HG02610 (cell line): ENCODE measurements at regions not wholly inside any gene's neighbourhood (a gene's known extent, or its start where the extent isn't known, plus 50 kb on each side); places are given as distances from the start of the nearest gene placed in this dataset.
"Not testable (repeated sequence)": the region's sequence is repeated elsewhere in the genome, so short reads cannot be mapped to it uniquely, and the experiment has no call there.

Experiments used
- ATAC-seq: cut with Tn5 transposase; IDR thresholded peaks from one replicate; pipeline ENCODE4 v1.9.1; 2021; ENCODE audit warnings: mild to moderate bottlenecking, moderate library complexity; ENCODE audit not compliant: unreplicated experiment

DNA sequence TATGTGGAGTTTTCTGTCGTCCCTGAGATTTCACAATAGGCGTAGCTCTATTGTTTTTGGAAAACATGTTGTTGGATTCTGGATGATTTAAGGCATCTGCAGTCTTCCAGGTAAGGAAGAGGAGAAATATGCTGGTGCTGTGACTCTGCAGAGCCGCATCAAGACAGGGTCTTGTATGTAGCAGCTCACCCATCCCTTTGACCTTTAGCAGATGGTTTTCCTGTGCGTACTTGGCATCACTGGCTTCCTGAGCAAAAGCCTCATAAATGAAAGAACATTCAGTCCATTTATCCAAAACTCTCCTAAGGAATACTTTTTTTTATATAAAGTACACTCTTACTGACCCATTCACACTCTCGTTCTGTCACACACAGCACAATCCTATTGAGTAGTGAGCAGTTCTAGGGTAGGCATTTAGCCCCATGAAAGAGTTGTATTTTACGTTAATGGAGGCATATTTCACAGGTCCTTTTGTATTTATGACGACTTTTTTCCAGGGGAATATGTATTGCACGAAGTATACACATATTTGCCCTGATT is 443.9 kb downstream of the STK39 start:
- no peak for ATAC-seq

DNA sequence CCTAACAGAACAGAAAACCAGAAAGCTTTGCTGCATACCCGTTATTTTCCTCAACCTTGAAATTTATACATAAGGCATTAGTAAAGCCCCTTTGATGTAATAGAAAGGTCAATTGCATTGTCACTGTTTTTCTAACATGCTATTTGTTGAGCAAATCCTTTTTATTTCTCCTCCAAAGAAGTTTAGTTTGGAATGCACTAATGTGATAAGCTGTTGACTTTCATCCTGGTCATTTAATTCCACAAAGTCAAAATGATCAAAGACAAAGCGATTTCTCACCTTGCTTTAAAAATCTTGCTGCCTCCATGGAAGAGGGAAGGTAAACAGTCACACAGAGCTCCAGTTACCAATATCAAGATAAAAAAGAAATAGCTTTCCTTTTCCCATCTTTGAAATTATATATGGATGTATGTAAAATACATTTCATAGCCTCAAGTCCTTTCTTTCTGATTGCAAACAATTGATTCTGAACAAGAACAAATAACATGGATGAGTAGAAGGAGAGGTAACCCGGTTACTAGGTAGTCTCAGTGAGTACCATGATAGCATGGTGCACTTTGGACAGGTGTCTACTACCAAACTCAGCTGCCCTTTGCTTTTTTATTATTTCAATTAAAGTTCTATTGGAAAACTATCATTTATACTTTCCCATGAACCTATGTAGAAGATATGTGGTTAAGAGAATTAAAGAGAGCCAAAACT is 452.7 kb downstream of the STK39 start:
- ATAC-seq = no peak

DNA sequence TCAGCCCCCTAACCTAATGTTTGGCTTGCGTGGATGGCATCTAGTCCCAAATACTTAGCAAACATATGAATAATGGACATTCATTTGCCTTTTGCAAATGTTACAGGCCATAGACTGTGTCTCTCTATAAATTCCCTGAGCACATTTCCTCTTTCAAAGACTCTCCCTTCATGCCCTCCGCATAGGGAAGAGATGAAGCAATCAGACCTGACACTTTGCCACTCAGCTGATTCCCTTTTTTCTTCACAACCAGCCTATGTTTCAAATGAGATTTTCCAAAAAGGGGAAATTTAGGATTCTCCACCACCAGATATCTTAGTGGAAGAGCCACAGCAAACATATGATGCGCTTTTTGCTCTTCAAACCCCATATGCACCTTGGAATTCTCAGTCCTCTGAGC is 453.7 kb downstream of the STK39 start:
- no peak for ATAC-seq

DNA sequence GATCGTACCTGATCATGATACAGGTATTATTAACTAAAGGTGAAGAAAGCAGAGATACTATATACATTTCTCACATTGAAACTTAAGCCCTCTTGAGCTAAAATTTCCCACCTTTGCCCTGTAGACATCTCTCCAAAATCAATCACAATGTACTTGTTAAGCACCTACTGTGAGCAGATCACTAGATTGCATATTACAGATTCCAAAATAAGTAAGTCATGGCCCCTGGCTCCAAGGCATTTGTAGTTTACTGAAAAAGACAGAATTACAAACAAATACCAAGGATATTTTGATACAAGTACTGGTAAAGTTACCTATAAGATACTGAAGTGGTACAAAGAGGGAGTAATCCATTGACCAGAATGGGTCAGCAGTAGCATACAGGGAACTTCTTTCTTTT is 455.3 kb downstream of the STK39 start:
- ATAC-seq = no peak

DNA sequence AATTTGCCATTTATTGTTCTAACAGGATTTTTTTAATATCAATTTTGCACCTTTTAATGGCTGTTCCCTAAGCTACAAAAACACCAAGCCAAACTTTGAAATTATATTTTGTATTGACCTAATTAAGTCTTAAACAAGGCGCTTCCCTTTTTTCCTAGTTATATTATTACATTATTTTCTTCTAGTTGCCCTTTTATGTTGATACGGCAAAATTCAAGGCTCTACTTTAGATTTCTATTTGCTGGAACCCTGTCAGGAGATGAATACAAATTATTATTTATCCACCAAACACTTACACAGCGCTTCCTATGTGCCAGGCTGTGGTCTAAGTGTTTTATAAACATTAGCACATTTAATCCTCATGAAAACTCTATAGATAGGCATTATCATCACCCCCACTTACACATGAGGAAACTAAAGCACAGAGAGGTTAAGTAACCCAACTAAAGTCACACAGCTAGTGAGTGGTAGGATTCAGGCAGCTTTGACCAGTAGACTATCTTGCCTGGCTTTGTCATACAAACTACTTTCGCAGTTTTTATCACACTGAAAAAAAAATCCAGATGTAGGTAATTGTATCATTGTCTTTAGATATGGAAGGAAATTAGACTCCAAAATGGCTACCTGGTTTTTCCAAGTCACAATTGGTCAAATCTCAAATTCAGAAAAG is 456.5 kb downstream of the STK39 start:
- ATAC-seq = no peak

DNA sequence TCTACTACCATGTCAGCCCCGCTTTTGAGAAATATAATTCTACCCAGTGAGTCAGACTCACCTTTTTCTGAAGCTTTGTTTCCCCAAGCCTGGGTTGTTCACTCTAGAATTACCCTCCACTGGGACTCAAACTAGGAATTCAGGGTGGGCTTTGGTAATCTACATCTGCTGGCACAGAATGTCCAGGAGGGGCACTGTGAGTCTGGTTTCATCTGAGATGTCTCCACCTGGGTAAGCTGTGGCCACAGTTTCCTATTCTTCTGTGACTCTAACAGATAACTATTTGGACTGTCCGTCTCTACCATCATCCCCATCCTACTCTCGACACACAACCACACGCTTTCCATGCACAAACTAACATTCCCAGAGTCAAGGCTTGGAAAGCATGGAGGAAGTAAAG is 457.2 kb downstream of the STK39 start:
- no peak for ATAC-seq

DNA sequence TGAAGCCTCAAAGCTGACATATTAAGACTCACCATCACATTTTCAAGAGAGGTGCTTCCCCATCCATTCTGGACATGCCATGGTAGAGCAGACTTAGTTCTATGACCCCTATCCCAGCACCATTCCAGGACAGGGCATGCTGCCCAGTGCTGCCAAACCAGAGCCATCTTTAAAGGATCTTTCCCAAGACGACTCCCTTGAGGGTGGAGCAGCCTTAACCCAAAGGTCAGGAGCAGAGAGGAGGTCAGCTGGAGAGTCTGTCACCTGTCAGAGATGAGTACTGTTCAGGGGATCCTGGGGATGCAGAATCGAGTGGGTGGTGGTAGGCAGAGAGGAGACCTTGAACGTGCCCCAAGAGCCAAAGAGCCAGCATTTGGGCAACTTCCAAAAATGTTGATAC is 459.8 kb downstream of the STK39 start:
- ATAC-seq = no peak

DNA sequence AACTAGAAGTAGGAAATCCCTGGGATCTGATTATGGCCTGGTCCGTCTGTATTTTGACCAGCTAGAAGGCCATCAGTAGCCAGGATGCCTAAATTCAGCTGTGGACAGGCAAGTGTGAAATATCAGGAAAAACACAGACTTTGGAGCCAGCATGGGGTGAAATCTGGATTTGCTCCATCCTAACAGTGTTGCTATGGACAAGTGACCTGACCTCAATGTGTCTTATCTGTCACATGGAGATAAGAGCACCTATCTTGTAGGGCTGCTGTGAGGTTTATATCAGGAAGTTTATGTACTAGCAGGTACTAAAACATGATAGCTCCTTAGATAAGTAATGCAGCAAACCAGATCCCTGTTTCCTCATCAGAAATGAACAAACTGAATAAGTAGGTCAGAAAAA is 460.4 kb downstream of the STK39 start:
- no peak for ATAC-seq

DNA sequence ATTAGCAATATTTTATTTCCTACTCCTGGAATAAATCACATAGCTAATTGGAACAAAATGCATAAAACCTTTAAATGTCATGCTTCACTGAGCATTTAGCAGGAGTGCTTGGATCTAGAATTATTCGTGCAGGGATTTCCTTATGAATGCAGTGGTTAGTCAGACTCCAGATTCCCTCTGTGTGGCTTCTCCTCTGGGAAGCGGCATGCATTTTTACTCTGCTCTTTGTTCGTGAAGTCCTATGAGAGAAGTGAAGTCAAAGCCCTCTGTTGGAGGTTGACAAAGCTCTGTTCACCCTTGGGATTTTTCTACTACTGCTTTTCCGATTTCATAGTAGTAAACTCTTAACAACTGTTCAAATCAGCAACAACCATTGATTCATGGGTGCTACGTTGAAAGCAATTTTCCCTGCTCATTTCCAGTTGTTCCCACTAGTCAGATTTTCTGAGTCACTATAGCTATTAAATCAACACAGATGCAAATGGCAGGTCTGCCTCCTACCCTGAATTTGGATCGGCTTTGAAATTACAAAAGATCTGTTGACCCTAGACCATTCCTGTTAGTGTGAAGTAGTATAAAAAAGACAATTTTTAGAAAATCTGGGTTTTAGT is 461.7 kb downstream of the STK39 start:
- no peak for ATAC-seq

DNA sequence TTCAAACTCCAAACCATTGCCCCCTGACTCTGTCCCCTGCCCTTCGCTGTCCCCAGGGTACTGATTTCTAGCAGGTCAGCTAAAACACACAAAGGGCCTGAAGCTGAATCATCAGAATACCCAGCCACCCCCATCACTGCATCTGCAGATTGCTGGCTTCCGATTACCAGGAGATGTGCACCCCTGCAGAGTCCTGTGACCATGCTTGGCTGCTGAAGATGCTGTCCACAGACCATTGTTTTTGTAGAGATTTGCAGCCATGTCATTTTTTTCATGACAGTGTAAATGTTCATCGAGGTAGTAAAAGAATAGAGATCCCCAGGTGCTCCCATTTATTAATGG is 463.3 kb downstream of the STK39 start:
- ATAC-seq = no peak

DNA sequence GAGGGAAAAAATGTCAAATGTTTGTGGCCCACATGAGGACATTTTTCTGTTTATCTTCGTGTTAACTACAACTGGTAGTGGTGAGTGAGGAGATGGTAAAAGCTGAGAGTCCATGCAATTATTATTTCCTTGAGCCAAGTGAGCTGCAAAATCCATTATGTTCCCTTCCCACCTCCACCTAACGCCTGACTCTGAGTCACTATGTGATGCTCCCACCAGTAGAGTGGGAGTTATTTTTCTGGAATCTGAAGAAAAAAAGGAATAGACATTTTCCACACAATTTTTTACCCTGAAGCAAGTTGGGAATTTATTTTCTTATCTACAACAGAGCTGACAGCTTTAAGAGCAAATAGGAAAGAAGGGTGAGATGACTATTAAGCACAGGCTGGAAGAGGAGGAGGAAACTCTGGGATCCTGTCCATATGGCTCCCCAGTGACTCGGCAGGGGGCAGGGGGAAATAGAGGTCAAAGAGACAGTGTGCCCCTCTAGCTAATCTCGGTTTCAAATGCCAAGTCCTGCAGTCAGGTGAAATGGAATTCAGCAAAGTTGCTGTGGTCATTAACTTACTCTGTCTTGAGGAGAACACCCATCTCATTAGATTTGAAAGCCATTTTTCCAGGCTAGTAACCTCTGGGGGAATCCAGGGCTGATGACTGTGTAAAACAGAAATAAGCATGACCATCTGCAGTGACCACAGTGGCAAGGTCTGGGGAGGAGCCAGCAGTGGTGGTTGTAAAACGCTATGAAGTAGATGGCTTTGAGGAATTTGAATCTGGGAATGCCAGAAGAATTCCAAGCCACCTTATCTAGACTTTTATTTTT is 463.9 kb downstream of the STK39 start:
- no peak for ATAC-seq

DNA sequence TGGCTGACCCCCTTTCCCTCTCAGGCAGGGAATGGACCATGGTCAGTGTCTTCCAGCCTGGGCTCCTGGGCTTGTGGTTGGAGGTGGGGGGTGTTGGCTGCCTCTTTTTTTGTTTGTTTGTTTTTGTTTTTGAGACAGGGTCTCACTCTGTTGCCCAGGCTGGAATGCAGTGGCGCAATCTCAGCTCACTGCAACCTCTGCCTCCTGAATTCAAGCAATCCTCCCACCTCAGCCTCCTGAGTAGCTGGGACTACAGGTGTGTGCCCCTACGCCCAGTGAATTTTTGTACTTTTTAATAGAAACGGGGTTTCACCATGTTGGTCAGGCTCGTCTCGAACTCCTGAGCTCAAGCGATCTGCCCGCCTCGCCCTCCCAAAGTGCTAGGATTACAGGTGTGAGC is 465.8 kb downstream of the STK39 start:
- not testable (repeated sequence) for ATAC-seq

DNA sequence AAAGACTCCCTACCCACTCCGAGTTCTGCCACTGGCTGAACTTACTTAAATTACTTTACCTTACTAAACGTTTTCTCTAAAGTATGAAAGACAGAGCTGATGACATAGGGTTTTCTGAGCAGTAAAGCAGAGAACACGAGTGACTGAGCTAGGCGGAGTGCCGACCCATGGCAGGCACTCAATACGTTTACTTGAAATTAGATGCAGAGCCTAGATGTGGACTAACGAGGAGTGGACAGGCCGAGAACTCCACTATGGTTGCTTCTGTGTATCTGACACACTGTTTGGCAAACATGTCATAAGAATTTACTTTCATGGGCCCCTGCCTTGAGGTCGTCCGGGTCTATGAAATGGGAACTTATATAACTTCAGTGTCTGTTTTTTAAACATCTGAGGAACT is 471.0 kb downstream of the STK39 start:
- no peak for ATAC-seq

DNA sequence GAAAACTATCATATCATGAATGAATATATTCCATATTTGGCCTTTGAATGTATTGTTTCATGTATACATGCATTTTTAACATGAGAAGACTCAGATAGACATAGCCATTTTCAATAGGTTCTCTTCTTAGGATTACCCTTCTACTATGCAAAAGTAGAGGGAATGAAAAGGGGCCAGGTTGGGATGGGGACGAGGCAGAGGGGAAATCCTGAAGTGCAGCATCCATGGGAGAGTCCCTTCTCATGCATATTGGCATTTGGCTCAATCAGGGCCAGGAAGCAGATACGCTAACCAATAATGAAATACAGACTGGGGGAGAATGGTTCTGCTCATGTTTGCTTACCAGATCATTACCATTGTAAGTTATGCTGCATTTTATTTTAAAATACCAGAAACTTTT is 475.8 kb downstream of the STK39 start:
- no peak for ATAC-seq

DNA sequence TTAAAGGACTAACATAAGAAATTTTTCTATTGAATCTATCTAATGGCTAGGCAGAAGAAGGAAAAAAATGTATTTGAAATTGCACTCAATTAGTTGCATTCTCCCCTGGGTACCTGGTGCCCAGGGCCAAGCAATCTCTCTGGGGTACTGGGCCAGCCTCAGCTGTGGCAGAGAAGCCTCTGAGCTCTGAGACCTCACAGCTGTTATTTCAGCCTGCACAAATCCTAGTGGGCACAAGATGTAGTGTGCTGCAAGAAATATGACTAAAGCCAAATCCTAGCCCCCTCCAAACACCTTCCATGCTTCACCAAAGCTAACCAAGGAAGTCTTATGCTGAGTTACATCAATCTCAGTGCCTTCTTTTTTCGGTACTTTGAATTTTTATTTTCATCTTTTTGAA is 478.4 kb downstream of the STK39 start:
- no peak for ATAC-seq

DNA sequence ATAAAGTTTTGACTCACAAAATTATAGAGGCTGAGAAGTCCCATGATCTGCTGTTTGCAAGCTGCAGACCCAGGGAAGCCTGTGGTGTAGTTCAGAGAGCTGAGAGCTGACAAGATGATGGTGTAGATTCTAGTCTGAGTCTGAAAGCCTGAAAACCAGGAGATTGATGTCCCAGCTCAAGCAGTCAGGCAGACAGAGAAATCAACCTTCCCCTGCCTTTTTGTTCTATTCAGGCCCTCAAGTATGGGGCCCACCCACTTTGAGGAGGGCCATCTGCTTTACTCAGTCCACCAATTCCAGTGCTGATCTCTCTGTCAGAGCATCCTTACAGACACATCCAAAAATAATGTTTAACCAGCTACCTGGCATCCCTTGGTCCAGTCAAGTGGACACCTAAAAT is 479.6 kb downstream of the STK39 start:
- no peak for ATAC-seq

DNA sequence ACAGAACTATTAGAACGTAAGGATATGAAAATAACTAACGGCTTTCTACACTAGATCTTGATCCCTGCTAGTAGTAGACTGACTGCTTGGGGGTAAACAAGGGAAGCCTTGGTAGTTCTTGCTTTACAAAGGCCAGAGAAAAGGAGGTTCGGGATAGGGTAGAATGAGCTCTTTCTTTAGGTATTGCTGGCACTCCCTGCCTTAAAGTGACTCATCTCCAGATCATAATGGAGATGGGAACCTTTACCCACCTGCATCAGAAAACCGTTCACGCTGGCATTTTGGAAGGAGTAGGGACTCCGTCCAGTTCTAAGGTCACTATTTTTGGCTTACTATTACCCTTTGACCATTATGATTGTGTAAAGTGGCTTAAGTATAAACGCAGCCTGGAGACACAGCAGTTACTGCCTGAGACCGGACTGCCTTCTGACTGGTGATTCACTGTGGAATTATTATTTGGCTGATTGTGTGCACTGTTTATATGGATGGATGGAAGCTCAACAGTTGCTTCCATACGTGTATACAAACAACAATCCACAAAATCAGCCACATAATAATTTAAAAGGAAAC is 482.5 kb downstream of the STK39 start:
- no peak for ATAC-seq

DNA sequence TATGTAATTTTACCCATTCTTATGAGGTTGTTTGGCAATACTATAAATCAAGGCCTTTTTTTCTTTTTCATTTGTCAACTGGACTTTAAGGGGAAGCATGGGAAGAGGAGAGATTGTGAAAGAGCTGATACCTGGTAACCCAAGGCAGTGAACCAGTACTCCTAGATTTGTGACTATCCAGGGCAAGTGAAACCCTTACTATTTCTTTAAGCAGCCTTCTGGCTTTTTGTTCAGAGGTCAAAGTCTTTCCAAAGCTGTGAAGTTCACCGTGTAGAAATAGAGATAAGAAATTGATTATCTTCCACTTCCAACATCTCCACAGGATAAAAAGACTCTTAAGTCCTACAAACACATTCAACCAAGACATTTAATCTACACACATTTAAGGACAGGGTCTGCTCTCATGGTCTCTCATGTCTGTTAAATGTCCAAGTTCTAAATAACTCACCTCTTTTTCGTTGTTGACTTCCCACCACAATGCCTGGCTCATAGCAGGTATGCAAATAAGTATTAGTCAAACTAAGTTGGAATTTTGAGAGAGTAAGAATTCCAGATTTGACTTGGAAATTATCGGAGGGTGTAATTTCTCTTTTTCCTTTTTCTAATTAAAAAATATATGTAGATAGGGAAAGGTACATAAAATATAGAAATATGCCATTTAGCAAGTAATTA is 485.8 kb downstream of the STK39 start:
- no peak for ATAC-seq

DNA sequence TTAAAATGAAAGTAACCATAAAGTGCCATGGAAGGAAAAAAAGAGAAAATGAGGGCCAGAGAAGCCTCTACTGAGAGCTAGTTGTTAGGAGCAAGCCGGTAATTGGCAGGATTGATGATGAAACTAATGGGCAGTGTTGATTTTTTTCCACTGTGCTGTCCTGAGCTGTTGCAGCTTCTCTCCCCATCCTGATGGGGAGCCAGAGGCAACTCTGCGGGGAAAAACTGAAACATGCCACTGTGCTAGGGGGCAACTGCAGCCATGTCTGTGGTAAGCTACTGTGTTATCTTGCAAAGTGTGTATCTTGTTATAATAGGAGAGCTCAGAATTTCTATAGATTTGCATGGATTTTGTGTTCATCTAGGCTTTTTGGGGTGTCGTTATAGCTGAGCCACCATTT is 487.9 kb downstream of the STK39 start:
- ATAC-seq = no peak

DNA sequence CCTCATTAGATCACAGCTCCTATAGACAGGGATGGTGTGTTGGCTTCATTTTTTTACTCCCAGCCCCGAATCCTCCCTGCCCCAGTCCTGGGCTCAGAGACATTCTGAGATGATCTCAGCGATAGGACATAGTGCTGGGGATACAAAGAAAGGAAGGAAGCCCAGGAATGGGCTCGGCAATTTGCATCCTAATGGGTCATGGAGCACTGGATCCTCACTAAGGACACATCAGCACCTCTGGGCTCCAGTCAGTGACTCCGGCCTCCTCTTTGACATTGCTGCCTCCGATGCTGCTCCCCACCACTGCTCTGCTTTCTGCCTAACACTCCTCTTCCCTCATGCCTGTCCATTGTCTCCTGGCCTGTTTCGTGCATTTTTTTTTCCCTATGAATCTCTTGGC is 489.1 kb downstream of the STK39 start:
- ATAC-seq = no peak

DNA sequence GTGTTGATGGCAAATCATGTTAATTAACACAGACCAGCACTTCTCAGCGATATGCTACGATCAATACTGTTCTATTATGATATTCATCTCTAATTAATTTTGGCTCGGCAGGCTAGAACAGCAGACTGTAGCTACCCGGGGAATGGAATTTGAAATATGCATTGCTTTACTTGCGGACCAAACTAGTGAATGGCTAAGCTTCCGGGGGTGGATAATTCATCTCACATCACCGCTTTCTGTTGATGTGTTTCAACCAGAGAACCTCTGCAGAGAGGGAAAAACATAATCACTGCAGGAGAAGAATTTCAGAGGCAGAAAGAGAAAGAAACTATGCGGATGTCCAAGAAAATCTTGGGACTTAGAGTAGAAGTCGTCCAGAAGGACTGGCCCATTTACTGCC is 490.9 kb downstream of the STK39 start:
- no peak for ATAC-seq
